SH-SY5Y (cell line): ENCODE measurements at regions not wholly inside any gene's neighbourhood (a gene's known extent, or its start where the extent isn't known, plus 50 kb on each side); places are given as distances from the start of the nearest gene placed in this dataset.

Source experiments
- GATA2 ChIP-seq: IDR thresholded peaks from 2 replicates; pipeline ENCODE4 v1.6.1; 2011; ENCODE audit warnings: mild to moderate bottlenecking, low read depth, low read length
- GATA3 ChIP-seq: IDR thresholded peaks from 2 replicates; pipeline ENCODE4 v1.6.1; 2011; ENCODE audit warnings: low read depth, mild to moderate bottlenecking, low read length, moderate library complexity

DNA sequence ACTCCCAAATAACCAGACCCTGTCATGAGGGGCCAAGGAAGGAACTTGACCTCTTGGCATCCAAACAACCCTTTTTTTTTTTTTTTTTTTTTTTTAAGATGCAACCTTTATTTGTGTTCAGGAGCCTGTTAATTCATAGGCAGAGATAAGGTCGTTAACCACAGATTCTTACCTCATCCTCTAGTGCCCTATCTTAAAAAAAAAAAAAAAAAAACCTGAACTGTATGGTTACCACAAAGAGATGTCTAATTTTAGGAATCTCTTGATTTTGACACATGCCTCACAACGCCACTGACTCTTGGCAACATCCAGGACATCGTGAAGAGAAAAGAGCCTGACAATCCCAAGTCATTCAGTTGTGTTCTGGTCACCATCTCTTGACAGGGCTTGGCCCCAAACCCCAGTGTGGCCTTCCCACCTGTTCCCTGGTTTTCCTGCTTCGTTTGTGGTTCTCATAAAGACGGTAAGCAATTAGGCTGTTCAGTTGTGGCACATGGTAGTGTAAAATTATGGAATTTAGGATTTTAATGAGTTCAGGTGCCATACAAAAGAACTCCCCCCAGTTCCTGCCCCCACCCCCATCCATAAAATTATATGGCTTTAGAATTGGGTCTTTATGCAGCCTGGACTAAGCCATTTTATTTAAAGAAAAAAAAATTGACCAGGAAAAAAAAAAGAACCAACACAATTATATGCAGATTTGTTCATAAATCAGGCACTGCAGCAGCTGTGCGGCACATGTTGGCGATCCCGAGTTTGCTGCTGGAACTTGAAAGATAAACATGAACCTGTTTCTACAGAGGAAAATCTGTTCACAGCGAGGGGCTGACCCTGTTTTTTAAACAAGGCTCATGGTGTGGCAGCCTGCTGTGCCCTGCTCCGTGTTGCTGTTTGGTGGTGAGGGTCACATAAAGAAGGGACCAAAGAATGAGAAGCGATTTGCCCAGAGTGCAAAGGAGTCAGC, 267.8 kb upstream of the CLINT1 start:
- no peak for TF ChIP-seq GATA3

DNA sequence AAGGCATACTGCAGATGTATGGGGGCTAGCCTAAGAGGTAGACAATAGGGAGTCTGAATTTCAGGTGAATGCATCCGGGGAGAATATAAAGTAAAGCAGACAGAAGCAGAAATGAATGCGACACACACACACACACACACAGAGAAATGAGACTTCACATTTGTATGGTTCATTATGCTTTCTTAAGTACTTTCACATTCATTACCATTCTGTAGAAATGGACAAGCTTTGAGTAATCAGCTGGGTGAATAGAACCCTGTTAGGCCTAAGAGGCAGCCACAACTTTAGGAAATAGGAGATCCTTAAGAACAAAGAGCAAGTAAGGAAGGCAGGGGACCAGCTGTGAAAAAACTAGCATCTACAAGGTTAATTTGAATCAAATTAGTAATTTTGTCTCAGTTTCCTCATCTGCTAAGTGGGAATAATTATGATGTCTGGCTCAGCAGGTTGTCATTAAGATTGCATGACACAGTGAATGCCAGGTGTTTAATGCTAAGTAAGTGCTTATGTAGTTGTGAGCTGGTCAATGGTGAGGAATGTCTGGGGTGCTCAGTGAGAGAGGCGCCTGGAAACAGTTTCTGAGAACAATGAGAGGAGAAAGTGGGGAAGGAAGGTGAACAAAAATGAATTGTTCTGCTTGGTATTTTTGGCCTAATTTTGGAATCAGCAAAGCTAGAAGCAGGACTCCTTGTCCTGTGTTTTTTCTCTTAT, 265.8 kb upstream of the CLINT1 start:
- TF ChIP-seq GATA2 (no peak), GATA3 (no peak)

DNA sequence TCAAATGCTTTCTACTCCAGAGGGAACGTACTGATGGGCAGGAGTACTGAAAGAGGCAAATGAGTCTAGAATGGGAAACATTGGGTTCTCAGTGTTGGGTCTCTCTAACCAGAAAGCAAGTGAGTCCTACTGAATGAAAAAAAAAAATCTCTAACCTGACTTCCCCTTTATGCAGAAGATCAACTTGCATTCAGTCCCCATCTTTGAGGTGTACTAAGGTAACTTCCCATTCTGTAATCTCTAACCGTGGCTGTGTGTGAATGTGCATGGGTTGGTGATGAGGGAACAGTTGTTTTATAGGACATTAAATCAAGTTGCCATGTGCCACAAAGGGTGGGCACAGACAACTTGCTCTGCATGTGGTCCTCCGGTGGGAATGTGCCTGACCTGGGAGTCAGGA, 264.6 kb upstream of the CLINT1 start:
- no peak for TF ChIP-seq GATA3
- TF ChIP-seq GATA2: no peak

DNA sequence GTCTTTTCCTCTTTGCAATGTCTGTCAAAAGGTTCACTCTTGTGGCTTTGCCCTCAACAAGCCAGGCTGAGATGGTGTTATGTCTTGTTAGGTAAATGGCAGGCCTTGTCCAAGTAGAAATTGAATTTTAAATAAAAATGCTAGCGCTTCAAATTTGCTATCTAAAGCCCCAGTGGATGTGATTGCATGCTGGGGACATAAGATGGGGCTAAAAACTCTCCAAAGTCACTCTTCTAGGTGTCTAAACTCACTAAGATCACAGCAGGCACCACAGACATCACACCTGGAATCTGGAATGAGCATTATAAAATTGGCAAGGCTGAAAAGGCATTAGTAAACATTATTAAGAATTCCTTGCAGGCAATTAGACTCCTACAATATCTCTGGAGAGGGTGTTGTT, 262.7 kb upstream of the CLINT1 start:
- TF ChIP-seq GATA3 (no peak), GATA2 (no peak)

DNA sequence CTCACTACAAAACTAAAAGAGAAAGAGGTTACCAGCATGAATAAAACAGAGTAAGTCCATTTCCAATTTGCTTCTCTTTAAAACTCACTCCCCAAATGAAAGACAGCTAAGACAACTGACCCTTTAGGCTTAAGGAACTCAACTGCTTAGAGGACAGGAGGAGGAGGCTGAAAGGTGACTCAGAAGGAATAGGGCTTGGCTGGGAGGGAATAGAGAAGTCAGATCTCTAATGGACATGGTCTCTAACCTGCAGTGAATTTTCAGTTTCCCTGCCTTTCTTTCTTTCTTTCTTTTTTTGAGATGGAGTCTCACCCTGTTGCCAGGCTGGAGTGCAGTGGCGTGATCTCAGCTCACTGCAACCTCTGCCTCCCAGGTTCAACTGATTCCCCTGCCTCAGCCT, 261.8 kb upstream of the CLINT1 start:
- TF ChIP-seq GATA3 (no peak), GATA2 (no peak)

DNA sequence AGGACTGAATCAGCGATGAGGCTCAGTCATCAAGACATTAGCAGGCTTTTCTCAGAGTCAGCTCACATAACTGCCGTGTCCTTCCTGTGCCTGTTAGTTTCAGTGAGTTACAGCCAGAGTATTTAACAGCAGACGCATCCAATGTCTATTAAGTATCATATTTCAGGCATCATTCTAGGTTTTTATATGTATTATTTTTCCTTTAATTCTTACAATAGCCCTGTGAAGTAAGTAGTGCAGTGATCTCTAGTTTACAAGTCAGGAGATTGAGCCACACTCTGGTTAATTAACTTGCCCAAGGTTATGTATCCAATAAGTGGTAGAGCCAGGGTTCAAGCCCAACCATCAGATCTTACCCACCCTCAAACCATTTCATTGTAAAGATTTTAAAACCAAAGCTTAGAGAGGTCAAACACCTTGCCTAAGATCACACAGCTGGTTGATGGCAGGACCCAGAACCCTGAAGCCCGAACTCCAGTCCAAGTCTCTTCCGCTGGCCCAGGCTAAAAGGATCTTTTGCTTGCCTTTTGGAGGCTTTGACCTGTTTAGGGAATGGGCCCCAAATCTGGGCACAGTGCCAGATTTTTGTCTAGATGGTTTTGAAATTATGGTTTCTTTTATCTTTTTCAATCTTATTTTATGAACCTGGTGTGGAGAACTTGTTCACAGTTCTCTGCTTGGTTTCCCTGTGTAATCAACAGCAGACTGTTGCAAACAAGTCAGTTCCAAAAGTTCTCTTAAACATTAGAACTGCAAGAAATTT, 261.2 kb upstream of the CLINT1 start:
- TF ChIP-seq GATA2: no peak
- no peak for TF ChIP-seq GATA3

DNA sequence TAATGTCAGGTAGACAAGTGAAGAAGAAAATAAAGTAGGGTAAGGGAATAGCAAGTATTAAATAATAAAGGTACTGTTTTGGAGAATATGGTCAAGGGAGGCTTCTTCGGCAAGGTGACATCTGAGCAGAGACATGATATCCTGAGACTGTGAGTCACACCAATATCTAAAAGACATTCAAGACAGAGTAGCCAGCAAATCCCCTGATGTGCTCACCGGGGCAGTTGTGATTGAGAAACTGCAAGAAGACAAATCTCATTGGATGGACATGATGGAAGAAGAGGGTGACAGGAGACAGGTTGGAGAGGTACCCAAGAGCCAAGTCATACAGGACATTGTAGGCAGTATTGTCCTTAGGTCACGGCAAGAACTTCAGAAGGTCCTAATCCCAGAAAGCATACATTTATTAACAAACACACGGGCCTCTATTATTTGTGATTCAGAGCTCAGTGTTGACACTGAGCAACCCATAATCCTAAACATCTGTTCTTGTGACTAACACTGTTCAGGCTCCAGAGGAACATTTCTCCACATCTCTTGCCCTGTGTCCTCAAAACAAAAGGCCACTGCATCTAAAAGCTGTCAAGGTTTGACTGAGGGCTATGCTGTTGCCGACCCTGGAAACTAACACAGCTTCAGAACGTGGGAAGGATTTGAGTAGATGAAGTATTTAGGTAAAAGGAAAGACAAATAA, 258.7 kb upstream of the CLINT1 start:
- TF ChIP-seq GATA2 (no peak), GATA3 (no peak)

DNA sequence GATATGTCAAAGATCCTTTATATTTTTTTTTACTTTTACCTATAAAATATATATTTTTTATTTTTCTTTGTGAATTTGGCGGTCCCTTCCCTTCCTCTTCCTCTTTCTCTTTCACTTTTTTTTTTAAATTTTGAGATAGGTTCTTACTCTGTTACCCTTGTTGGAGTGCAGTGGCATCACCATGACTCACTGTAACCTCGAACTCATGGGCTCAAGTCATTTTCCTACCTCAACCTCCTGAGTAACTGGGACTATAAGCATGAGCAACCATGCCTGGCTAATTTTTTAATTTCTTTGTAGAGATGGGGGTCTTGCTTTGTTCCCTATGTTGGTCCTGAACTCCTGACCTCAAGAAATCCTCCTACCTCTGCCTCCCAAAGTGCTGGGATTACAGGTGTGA, 258.0 kb upstream of the CLINT1 start:
- TF ChIP-seq GATA3 (no peak), GATA2 (no peak)

DNA sequence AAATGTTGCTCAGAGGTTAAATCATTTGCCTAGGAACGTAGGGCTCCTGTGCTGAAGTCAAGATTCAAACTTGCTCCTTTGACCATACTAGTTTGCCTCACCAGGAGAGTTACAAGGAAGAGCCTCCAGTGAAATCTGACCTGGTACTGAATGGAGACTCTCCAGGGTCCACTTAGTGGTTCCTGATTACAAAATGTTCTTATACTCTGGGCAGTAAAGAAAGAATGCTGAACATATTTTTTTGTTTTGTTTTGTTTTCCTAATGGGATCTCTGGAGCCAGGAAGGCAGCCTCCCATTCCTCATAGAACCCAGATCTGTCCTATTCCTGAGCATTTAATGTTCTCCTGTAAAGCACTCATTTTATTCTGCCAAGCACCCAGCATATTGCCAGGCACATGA, 256.5 kb upstream of the CLINT1 start:
- TF ChIP-seq GATA3 (no peak), GATA2 (no peak)

DNA sequence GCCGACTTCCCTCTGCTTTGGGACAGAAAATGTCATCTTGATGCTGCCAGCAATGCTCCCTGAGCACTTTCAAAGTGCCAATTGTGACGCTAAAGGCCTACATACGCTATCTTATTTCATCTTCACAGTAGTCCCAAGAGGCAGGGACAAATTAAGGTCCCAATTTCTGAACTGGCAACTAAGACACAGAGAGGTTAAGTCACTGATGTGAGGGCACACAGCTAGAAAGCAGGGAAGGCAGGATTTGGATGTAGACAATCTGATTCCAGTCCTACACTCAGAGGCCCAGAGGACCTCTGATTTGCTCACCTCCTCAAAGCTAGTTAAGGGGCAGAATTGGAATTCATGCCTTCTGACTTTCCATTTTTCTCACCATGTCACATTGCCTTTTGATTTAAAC, 249.2 kb upstream of the CLINT1 start:
- TF ChIP-seq GATA2 (no peak), GATA3 (no peak)

DNA sequence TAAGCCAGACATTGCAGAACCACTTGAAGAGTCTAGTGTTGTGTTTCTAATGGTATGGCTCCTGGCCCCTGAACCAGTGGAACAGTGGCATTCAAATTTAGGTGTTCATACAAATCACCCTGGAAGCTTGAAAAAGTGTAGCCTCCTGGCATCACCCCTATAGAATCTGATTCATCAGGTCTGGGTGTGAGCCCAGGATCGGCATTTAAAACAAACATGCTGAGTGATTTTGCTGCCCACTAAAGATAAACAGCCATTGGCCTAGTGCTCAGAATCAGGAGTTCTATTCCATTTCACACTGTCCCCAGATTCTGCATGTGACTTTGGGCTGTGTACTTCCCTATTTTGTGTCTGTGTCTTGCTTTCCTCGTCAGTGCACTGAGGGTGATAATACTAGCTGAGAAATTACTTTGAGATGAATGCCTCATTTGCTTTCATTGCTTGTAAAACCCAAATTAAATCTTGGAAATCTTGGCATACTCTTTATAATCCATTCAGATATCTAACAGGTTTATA, 241.5 kb upstream of the CLINT1 start:
- TF ChIP-seq GATA2 (no peak), GATA3 (no peak)

DNA sequence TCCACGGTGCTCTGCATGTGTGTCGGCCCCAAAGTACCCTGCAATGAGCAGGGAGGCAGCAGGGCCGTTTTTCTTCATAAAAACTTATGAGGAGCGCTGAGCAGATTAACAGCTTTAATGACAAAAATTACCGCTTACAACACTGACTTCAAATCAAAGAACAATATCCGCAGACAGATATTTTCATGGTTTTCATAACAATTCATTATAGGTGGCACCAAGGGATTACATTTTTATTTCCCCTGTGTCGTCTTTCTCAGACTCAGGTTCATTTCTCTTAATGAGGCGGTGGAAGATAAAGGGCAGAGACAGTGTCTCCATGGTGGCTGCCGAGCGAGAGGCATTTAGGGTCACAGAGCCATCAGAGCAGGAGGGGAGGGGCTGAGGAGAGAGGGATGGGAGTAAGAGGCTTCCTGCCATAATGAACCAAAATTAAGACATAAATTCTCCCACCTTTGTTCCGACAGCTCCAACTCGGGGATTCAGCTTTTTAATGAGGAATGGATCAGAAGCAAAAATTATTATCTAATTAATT, 240.7 kb upstream of the CLINT1 start:
- TF ChIP-seq GATA2 (no peak), GATA3 (no peak)

DNA sequence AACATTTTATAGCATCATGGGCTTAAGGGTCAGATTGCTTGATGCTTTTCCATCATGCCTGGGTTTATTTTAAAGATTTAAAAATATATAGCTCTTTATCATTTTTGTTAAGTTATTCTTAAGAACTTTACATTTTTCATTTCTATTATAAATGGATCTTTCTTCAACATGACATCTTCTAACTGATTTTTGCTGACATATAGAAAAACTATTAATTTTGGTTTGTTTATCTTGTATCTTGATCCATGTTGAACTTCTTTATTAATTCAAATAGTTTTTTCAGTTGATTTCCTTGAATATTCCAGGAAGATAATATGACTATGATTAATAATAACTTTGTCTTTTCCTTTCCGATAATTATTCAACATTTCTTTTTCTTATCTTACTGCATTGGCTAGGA, 237.9 kb upstream of the CLINT1 start:
- no peak for TF ChIP-seq GATA2
- TF ChIP-seq GATA3: no peak

DNA sequence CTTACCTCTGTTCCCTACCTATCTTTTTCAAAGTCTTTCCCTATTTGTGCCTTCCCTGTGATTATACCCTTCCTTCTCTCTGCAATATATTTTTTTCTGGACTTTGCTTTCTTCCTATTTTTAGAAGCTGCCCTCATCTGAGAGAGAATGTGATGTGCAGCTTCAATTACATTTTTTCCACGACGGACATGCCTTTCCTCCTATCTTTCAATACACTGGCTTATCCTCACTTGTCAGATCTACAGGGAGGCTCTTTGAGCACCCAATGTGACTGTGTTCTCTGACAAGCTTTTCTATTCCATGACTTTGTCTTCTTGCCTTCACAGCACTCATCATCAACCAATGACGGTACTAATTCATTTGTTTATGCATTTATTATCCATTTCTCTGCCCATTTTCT, 227.9 kb upstream of the CLINT1 start:
- TF ChIP-seq GATA2: no peak
- no peak for TF ChIP-seq GATA3
